ENCODE measurements at regions not wholly inside any gene's neighbourhood (a gene's known extent, or its start where the extent isn't known, plus 50 kb on each side); places are given as distances from the start of the nearest gene placed in this dataset.
A peak's percentile ranks its signal among the peaks of the same experiment; 100 is the strongest.

DNA sequence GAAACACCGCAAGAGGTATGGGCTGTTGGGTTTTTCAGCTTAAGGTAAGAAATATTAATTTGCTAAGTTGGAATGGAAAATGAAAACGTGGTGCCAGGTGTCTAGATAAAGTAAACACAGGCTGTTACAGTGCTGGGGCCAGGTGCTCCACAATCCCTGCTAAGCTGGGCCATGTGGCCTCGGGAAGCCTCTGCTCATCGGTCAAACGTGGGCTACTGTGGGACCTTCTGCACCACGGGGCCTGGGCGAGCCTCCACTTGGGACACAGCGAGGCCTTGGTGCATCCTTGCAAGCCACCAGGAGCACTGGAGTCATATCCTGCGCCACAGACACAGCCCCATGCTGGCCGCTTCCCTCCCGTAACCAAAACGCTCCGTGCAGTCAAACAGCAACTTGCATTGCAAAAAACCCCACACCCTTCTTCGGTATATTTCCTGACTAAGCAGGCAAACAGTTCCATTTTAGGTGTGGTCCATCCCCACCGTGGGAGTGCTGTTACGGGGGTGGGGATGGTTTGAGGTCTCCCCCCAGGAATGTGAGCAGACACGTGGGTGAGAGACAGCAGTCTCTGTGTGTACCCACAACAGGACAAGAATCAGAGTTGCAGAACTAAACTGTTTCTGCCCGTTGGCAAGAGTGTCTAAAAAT is 96.3 kb upstream of the SOX1 start:
- DNase-seq, result no peak

GRCh38 chr13:111971891-111972780 is 94.8 kb upstream of the SOX1 start:
- DNase-seq, result no peak

DNA sequence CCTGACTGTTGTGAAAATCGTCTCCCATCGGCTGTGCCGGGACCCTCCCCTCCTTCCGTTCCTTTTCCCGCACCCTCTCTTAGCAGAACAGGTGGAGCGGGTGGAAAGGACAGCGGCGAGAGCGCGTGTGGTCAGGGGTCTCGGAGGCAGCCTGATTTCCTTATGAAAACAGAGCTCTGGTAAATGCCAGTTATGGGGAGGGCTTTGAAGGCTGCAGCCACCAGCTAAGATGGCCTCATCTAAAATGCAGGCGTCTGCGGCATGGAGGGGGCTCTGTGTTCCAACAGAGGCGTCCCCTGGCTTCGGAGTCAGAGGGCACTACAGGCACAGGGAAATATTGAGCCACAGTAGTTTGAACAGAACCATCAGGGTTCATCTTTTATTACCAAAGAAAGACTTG is 93.8 kb upstream of the SOX1 start:
- no peak for DNase-seq

DNA sequence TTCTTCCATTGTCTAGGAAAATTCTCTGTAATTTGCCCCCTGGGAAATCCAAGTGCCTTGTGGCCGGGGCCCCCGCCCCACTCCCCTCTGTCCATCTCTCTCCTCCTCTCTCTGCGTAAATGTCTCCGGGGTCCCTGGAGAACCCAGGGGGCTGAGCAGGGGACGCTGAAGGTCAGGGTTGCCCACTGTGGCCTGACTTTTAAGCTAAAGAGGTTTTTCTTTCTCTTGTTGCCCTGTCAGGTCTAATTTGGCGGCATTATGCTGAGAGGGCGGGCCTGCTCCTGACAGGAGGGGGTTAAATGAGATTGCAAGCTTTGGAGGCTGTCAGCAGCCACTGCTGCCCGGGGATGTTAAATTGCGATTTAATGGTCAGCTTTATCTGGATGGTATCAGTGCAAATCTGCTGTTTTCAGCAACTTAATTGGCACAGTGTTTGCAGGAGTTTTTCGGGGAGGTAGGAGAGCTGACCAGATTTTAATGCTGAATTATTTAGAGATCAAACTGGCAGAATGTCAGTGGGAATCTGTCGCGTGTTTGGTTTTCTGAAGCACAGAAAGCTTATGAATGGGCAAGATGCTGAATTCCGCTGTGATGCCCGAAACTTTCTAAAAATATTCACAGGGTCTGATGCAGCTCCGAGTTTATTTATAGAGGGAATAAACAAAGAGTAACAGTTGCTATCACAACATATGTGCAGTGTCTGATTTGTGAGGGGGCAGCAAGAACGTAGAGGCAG is 93.2 kb upstream of the SOX1 start:
- DNase-seq, result peak; percentile 25

- no peak for DNase-seq
Measured at GRCh38 chr13:111974341-111974640, 92.7 kb upstream of the SOX1 start.

DNA sequence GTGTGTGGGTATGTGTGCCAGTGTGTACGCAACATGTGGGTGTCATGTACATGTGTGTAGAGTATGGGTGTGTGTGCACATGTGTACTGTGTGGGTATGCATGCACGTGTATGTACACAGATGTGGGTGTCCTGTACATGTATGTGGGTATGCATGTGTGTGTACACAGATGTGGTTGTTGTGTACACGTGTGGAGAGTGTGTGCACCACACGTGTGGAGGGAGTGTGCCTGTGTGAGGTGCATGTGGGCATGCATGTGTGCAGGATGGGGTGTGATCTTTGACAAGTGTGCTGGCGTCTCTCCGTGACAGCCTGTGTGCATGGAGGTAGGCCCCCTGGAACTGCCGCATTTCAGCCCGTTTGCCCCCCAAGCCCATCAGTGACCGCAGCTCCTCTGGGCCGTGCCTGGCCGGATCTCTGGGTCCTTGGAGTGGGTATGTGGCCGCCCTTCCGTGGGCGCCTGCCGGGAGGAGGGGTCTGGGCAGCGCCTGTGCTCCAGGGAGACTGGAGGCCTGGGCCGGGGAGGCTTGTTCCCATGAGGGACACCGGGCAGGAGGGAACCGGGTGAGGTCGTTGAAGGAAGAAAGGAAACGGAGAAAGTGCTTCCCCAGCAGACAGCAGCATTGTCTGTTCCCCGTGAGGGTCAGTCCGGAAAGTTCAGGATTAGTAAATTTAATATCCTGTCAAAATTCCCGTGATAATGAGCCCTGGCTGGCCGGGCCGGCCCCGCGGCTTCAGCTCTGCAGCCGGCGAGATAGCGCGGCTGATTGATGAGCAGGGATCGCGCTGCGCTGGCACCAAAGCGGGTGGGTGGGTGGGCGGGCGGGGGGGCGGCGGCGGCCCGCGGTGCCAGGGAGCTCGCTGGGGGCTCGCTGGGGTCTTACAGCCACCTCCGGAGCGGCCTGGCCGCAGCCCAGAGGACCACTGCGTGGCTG is 91.1 kb upstream of the SOX1 start:
- DNase-seq, result no peak

DNA sequence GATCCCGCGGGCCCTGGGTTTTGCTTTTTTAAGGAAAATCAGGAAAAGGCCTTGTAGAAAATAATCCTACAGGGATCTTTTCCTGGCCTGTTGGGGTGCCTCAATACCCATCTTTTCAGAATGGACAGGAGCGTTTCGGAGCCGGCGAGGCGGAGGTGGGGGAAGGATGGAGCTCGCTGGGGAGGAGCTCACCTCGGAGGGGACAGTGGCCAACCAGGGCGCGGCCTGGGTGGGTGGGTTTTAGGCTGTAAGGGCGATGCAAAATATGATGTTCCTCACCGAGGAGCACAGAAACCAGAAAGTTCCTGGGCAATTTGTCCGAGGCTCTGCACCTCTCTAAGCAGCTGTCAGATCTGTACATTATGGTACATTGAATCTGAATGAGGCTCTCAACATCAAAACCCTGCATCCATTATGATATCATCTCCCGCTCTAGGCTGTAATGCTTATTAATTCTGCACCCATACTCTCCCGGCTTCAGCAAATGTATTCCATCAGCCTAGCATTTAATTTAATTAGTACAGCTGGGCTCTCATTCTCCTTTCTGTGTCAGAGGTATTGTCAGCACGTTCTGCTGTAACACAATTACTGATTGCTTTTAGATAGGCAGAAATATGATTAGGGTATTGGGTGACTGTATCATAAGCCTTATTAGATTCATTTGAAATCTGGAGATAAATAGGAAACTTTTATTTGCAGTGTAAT is 90.3 kb upstream of the SOX1 start:
- no peak for DNase-seq

- no peak for DNase-seq
Measured at GRCh38 chr13:111977179-111977506, 89.8 kb upstream of the SOX1 start.

GRCh38 chr13:111978546-111978945 is 88.4 kb upstream of the SOX1 start:
- no peak for DNase-seq

GRCh38 chr13:111980146-111980929 is 86.6 kb upstream of the SOX1 start:
- no peak for DNase-seq

GRCh38 chr13:111981006-111981405 is 85.9 kb upstream of the SOX1 start:
- DNase-seq, result no peak

DNA sequence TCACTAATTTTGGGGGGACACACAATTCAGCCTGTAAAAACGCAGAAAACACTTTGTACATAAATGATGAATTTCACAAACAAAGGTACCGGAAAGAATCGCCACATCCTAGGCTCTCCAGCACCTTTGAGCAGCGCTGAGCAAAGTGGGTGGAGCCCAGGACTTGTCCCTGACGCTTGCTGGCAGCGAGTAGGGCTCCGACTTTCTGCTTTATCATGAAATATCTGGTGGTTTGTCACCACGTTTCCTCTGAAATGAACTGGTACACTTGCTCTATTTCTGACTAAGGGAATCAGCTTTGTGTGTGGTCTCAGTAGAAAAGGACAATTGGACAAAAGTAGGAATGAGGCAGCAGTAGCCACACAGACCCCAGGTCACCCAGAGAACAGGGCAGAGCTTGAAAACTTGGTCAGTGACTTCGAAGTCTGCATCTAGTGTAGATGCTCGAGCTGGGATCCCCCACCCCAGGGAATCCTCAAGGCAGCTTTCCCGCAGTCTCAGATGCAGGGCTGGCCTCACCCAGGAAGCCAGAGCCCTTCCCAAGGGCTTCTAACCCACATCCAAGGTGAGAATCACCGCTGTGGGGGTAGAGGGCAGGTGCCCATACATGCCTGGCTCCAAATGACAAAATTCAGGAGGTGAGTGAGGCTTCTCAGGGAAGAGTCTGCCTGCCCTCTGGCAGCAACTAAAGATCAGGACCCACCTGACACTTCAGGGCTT is 85.3 kb upstream of the SOX1 start:
- no peak for DNase-seq

DNA sequence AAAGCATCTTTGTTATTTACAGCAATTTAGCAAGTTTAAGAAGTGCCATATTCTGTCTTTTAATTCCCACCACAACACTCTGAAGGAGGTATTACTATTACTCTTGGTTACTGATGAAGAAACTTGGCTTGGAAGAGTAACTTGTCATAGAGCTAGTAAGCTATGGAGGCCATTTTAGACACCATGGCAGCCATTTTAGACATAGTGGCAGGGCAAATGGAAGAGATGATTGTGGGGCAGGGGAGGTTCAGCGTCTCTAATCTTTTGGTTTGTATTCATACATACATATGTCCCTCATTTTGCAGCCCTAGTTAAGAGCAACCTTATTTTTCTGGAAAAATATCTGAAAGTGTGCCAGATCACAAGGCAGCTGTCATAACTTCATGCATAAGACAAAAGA is 82.6 kb upstream of the SOX1 start:
- DNase-seq, result no peak

GRCh38 chr13:111990362-111990761 is 76.6 kb upstream of the SOX1 start:
- no peak for DNase-seq

DNA sequence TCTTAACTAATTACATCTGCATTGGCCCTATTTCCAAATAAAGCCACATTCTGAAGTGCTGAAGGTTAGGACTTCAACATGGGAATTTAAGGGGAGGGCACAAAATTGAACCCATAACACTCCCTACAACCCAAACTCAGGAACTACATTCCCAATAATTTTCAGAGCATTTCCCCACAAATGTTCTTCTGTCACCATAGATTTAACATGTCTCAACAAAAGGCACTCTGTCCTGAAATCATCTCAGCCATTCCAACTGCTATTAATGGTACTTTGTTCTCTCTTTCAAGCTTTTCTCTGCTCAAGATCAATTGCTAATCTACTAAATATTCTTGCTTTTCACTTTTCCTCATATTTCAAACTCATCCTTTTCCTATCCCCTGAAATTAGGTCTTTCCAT is 74.0 kb upstream of the SOX1 start:
- no peak for DNase-seq

DNA sequence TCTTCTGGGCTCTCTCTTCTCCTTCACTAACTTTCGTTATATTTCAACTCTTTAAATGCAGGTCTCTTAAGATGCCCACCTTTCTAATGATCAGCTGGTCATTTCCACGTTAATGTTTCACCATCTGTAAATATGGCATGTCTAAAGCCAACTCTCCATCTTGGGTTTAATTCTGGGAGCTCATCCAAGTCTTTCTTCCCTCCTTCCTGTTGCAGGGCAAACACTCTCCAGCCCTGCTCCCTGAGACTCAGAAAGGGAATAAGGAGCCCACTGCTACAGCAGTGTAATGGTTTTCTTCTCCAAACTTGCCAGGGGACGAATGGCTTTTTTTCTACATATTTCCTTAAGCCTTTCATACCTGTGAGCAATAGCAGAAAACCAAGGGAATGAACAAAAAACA is 73.3 kb upstream of the SOX1 start:
- no peak for DNase-seq

GRCh38 chr13:111994578-111994977 is 72.4 kb upstream of the SOX1 start:
- no peak for DNase-seq

- no peak for DNase-seq
Measured at GRCh38 chr13:111999352-111999751, 67.6 kb upstream of the SOX1 start.

GRCh38 chr13:112000888-112001287 is 66.1 kb upstream of the SOX1 start:
- DNase-seq, result no peak

- no peak for DNase-seq
Measured at GRCh38 chr13:112001571-112001970, 65.4 kb upstream of the SOX1 start.
